D721Med (cell line): ENCODE measurements at regions not wholly inside any gene's neighbourhood (a gene's known extent, or its start where the extent isn't known, plus 50 kb on each side); places are given as distances from the start of the nearest gene placed in this dataset.
"Not testable (repeated sequence)": the region's sequence is repeated elsewhere in the genome, so short reads cannot be mapped to it uniquely, and the experiment has no call there.

ENCODE experiments used
- DNase-seq: peaks from one replicate; pipeline ENCODE4 v3.0.0; 2011; ENCODE audit warnings: low spot score; ENCODE audit not compliant: insufficient read length
- FAIRE-seq: peaks from 2 replicates; lab custom pipeline; 2011; peaks lifted over from hg19 to GRCh38; lab: Jason Lieb, UNC
- CTCF ChIP-seq: IDR thresholded peaks from 2 replicates; pipeline ENCODE4 v1.5.1; 2012; ENCODE audit warnings: mild to moderate bottlenecking, control low read depth; ENCODE audit not compliant: insufficient read depth; ENCODE audit errors: missing control alignments

GRCh38 chr5:101326766-101327165, 423.7 kb upstream of the ST8SIA4 start:
- FAIRE-seq: peak; percentile 32
- no peak for DNase-seq
- no peak for TF ChIP-seq CTCF

- FAIRE-seq, DNase-seq: not testable (repeated sequence)
These were observed 413.3 kb upstream of the ST8SIA4 start for GRCh38 chr5:101316401-101316800.

DNA sequence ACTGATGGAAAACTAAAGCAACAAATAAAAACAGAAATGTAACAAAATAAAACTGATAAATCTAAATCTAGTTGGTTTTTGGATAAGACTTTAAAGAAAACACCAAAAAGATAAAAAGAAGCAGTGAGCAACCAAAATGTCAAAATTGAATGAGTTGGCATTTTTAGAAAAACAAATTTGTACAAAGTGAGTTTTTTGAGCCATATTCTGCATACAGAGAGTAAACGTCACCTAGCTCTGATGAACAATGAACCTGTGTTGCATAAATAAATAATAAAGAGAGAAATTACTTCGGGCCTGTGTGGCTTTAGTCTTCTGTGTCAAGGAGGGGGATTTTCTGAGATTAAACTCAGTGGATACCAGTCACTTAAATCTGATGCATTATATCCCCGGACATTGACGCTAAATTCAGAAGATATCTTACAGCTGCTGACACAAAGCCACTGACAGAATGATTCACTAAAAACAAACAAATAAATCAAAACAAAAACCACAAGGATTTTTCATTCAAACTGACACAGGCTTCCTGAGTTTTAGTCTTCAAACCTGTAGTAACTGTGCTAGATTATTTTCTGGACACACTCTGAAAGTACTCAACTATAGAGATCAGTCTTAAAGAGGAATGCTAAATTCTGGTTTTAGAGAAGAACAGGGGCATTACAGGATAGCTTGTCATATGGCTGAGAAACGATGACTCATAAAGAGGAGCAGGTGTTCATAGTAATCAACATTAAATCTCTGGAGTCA, 403.5 kb upstream of the ST8SIA4 start:
- DNase-seq (no peak), FAIRE-seq (peak; percentile 96)
- no peak for TF ChIP-seq CTCF

DNA sequence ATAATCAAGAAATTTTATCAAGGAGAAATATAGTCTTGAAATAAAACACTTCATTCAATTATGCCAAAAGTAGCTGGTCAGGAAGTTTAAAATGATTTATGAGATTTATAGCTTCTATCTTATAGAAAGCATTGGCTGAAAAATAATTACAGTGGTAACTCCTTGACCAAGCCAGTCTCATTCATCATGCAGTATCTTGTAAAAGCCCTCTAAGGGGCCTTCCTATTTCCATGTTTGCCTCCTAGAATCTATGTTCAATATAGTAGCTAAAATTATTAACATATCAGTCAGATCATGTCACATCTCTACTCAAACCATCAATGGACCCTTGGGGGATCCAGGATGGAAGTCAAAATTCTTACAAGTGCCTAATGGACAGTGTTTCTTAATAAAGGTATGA, 393.4 kb upstream of the ST8SIA4 start:
- DNase-seq: no peak
- no peak for FAIRE-seq
- no peak for TF ChIP-seq CTCF

- no peak for FAIRE-seq
- no peak for DNase-seq
- TF ChIP-seq CTCF: no peak
These were observed 389.1 kb upstream of the ST8SIA4 start for GRCh38 chr5:101292199-101292598.

- not testable (repeated sequence) for DNase-seq, FAIRE-seq
These were observed 387.7 kb upstream of the ST8SIA4 start for GRCh38 chr5:101290761-101291160.

DNA sequence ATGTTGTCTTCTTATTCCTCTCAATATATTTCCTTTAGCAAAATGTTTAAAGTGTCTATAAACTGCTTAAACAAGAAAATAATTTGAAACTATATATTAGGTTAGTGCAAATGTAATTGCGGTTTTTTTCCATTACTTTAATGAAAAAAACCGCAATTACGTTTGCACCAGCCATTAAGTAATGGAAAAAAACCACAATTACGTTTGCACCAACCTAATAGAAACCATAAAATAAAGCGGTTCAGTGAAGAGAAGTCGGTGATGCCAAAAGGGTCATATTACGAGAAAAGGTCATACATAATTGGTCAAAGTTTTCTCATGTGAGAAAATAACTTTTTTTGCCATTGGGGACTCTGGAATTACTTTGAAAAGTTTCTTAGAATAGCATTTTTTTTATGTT, 385.6 kb upstream of the ST8SIA4 start:
- FAIRE-seq: no peak
- DNase-seq: no peak
- no peak for TF ChIP-seq CTCF

DNA sequence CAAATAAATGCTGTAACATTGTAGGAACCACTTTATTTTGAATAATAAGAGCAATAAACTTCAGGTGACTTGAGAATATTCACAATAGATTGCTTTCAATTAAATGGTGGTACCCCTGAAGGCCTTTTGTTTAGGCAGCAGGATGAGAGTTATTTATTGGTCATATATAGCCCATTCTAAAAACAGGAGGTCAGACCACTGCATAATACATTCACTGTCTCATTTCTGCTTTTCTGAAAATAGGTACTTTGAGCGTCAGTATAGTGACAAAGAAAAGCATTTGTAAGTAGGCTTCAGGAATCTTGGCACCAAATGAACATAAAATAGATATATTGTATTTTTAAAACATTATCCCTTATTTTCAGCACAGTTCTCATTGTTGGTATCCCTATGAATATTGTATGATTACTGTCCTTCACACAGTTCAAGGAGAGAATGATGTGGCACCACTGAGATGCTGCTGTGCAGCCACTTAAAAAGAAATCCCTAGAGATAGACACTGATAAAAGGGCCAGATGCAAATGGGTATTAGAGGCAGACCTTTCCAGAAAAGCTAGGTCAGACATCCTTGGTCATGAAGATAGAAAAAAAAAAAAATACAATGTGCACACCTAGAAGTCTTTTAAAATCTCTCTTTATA, 381.8 kb upstream of the ST8SIA4 start:
- DNase-seq: no peak
- TF ChIP-seq CTCF: no peak
- no peak for FAIRE-seq

DNA sequence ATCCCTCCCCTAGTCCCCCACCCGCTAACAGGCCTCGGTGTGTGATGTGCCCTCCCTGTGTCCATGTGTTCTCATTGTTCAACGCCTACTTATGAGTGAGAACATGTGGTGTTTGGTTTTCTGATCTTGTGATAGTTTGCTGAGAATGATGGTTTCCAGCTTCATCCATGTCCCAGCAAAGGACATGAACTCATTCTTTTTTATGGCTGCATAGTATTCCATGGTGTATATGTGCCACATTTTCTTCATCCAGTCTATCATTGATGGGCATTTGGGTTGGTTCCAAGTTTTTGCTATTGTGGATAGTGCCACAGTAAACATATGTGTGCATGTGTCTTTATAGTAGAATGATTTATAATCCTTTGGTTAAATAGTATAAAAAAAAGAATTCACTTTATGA, 380.9 kb upstream of the ST8SIA4 start:
- DNase-seq, FAIRE-seq: not testable (repeated sequence)
